Neuronal stem cell (in vitro differentiated cells): ENCODE measurements at regions not wholly inside any gene's neighbourhood (a gene's known extent, or its start where the extent isn't known, plus 50 kb on each side); places are given as distances from the start of the nearest gene placed in this dataset.

Experiments used
- DNase-seq: peaks from one replicate; pipeline ENCODE4 v3.0.0-alpha.2; 2013; ENCODE audit warnings: low spot score
- H2AFZ ChIP-seq: one replicate; pipeline ENCODE4 v1.6.1; 2013; ENCODE audit warnings: mild to moderate bottlenecking, low read length, inconsistent platforms
- H2AK5ac ChIP-seq: 2 replicates; pipeline ENCODE4 v1.6.1; 2013; ENCODE audit warnings: low read depth, mild to moderate bottlenecking, inconsistent platforms, low read length, moderate library complexity, mixed read lengths
- H2BK120ac ChIP-seq: 2 replicates; pipeline ENCODE4 v1.6.1; 2013; ENCODE audit warnings: low read depth, mild to moderate bottlenecking, inconsistent platforms, low read length, moderate library complexity, mixed read lengths
- H2BK12ac ChIP-seq: one replicate; pipeline ENCODE4 v1.6.1; 2013; ENCODE audit warnings: low read length, inconsistent platforms
- H2BK15ac ChIP-seq: 2 replicates; pipeline ENCODE4 v1.6.1; 2013; ENCODE audit warnings: mild to moderate bottlenecking, low read length, inconsistent platforms, mixed read lengths
- H2BK5ac ChIP-seq: one replicate; pipeline ENCODE4 v1.6.1; 2013; ENCODE audit warnings: inconsistent platforms, mild to moderate bottlenecking, low read length, moderate library complexity
- H3K14ac ChIP-seq: one replicate; pipeline ENCODE4 v1.6.1; 2013; ENCODE audit warnings: low read length, inconsistent platforms
- H3K18ac ChIP-seq: 2 replicates; pipeline ENCODE4 v1.6.1; 2013; ENCODE audit warnings: low read length, inconsistent platforms
- H3K23ac ChIP-seq: 2 replicates; pipeline ENCODE4 v1.6.1; 2013; ENCODE audit warnings: low read depth, mild to moderate bottlenecking, mixed read lengths, low read length, inconsistent platforms; ENCODE audit not compliant: poor library complexity
- H3K27ac ChIP-seq: replicated peaks from 3 replicates; pipeline ENCODE4 v1.5.1; 2013; ENCODE audit warnings: low read length, inconsistent platforms
- H3K27me3 ChIP-seq, 3 experiments: 2 replicates each; pipeline ENCODE4 v1.6.1; 2013; ENCODE audit warnings: low read length in 3 of 3, mild to moderate bottlenecking in 2 of 3, inconsistent platforms in 1 of 3, low read depth in 1 of 3, mixed read lengths in 1 of 3, moderate library complexity in 1 of 3; ENCODE audit not compliant: control insufficient read depth in 3 of 3, insufficient read depth in 3 of 3
- H3K36me3 ChIP-seq, 2 donors: replicated peaks in 1 of 2; 2 replicates each; pipeline ENCODE4 v1.6.1; 2013; ENCODE audit warnings: low read length in 2 of 2; ENCODE audit not compliant: control insufficient read depth in 2 of 2, insufficient read depth in 2 of 2
- H3K4ac ChIP-seq: 2 replicates; pipeline ENCODE4 v1.6.1; 2013; ENCODE audit warnings: inconsistent platforms, mild to moderate bottlenecking, low read length, moderate library complexity
- H3K4me1 ChIP-seq, 2 donors: 1 replicate in 1 of 2; 2 replicates in 1 of 2; pipeline ENCODE4 v1.6.1; 2013; ENCODE audit warnings: low read length in 2 of 2, low read depth in 1 of 2; ENCODE audit not compliant: control insufficient read depth in 2 of 2, insufficient read depth in 1 of 2
- H3K4me2 ChIP-seq: one replicate; pipeline ENCODE4 v1.6.1; 2013; ENCODE audit warnings: mild to moderate bottlenecking, low read length, inconsistent platforms; ENCODE audit not compliant: insufficient read depth, poor library complexity, severe bottlenecking
- H3K4me3 ChIP-seq, 2 donors: 2 replicates each; pipeline ENCODE4 v1.5.1; 2013; ENCODE audit warnings: low read length in 2 of 2, mild to moderate bottlenecking in 2 of 2, inconsistent platforms in 1 of 2, moderate library complexity in 1 of 2
- H3K79me1 ChIP-seq: one replicate; pipeline ENCODE4 v1.6.1; 2013; ENCODE audit warnings: low read depth, mild to moderate bottlenecking, inconsistent platforms, low read length, moderate library complexity
- H3K9ac ChIP-seq: one replicate; pipeline ENCODE4 v1.6.1; 2013; ENCODE audit warnings: mild to moderate bottlenecking, low read depth, low read length, inconsistent platforms; ENCODE audit not compliant: poor library complexity
- H3K9me3 ChIP-seq, 2 donors: replicated peaks in 1 of 2; 2 replicates each; pipeline versions ENCODE3 to v1.6.1; 2013; ENCODE audit warnings: low read length in 2 of 2, mild to moderate bottlenecking in 2 of 2, inconsistent platforms in 1 of 2, low read depth in 1 of 2, mixed read lengths in 1 of 2, moderate library complexity in 1 of 2; ENCODE audit not compliant: control insufficient read depth in 2 of 2, insufficient read depth in 1 of 2
- H4K8ac ChIP-seq: one replicate; pipeline ENCODE4 v1.6.1; 2013; ENCODE audit warnings: low read depth, mild to moderate bottlenecking, inconsistent platforms, low read length, moderate library complexity
- H4K91ac ChIP-seq: one replicate; pipeline ENCODE4 v1.6.1; 2013; ENCODE audit warnings: low read length, low read depth, mild to moderate bottlenecking, inconsistent platforms; ENCODE audit not compliant: poor library complexity
- WGBS, 2 donors: extraction: QIAGEN DNeasy Blood & Tissue Kit; methylation state at CpG; one replicate each; pipeline ENCODE4 v1.1.7; 2013; ENCODE audit warnings: missing lambda C conversion rate in 2 of 2, mixed read lengths in 1 of 2; ENCODE audit not compliant: insufficient read length in 2 of 2, insufficient replicate concordance in 1 of 2; ENCODE audit errors: extremely low coverage in 2 of 2; 5-methylcytosine and 5-hydroxymethylcytosine counted together

GRCh38 chr10:130558746-130559546, 422.8 kb downstream of the GLRX3 start:
- no CpG with 5 or more reads among the region's 11 CpGs for WGBS, 2 donors
- H2BK12ac ChIP-seq, result no peak overlapping the region
- no peaks in the 10 kb centered on the region for H3K36me3 ChIP-seq
- no peak overlapping the region for H3K27ac ChIP-seq
- no peak overlapping the region for H2BK5ac ChIP-seq
- no peak overlapping the region for H3K9ac ChIP-seq
- H2BK15ac ChIP-seq, result no peak overlapping the region
- no peak overlapping the region for H3K18ac ChIP-seq
- H3K4me1 ChIP-seq, result no peaks in the 10 kb centered on the region
- no peak overlapping the region for H3K4me2 ChIP-seq
- H3K9me3 ChIP-seq, result no peaks in the 10 kb centered on the region
- no peaks in the 10 kb centered on the region for H3K79me1 ChIP-seq
- no peak overlapping the region for H2AK5ac ChIP-seq
- H4K8ac ChIP-seq, result no peak overlapping the region
- no peak overlapping the region for H3K4ac ChIP-seq
- H3K23ac ChIP-seq, result no peak overlapping the region
- no peak overlapping the region for H3K4me3 ChIP-seq
- no peaks in the 10 kb centered on the region for H3K27me3 ChIP-seq
- no peak overlapping the region for H2AFZ ChIP-seq
- H3K14ac ChIP-seq, result no peak overlapping the region
- no peak overlapping the region for H2BK120ac ChIP-seq
- no peak overlapping the region for H4K91ac ChIP-seq
- DNase-seq, result no peak

- no peak overlapping the region for H3K27ac ChIP-seq
- H4K91ac ChIP-seq, result no peak overlapping the region
- H3K14ac ChIP-seq, result peak overlapping the region; percentile 5
- no peak overlapping the region for H2BK12ac ChIP-seq
- H2BK15ac ChIP-seq, result no peak overlapping the region
- H3K27me3 ChIP-seq, result no peaks in the 10 kb centered on the region
- no peak overlapping the region for H3K4ac ChIP-seq
- H3K9ac ChIP-seq, result no peak overlapping the region
- no peak for DNase-seq
- WGBS, 2 donors, result no CpG with 5 or more reads among the region's 6 CpGs
- H3K4me2 ChIP-seq, result no peak overlapping the region
- no peak overlapping the region for H2AFZ ChIP-seq
- H3K18ac ChIP-seq, result no peak overlapping the region
- no peak overlapping the region for H4K8ac ChIP-seq
- no peaks in the 10 kb centered on the region for H3K9me3 ChIP-seq
- no peaks in the 10 kb centered on the region for H3K36me3 ChIP-seq
- H2BK120ac ChIP-seq, result no peak overlapping the region
- no peak overlapping the region for H2AK5ac ChIP-seq
- no peak overlapping the region for H3K4me3 ChIP-seq
- no peak overlapping the region for H3K23ac ChIP-seq
- no peaks in the 10 kb centered on the region for H3K4me1 ChIP-seq
- no peak overlapping the region for H2BK5ac ChIP-seq
- no peaks in the 10 kb centered on the region for H3K79me1 ChIP-seq
Measured at GRCh38 chr10:130559547-130559880, 423.3 kb downstream of the GLRX3 start.

DNA sequence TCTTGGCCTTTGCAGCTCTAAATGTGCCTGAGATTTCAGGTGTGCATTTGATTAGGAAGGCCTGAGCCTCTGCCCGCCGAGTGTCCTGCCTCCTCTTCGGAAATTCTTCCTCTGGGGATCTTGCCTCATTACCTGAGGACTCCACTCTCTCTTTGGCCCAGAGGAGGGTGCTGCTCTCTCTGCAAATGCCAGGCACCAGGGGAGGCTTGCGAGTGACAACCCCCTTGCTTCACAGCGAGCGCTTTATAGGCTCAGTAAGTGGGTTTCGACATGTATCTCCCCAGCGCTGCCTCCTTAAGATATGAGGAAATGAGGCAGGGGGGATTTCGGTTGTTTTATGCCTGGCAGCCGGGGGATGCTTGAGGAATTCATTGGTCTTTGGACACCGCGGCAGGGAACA, 423.9 kb downstream of the GLRX3 start:
- no peak overlapping the region for H4K91ac ChIP-seq
- no peaks in the 10 kb centered on the region for H3K9me3 ChIP-seq
- H2BK12ac ChIP-seq, result no peak overlapping the region
- H3K4me2 ChIP-seq, result no peak overlapping the region
- DNase-seq, result no peak
- H3K27ac ChIP-seq, result no peak overlapping the region
- no peaks in the 10 kb centered on the region for H3K27me3 ChIP-seq
- no peak overlapping the region for H3K4me3 ChIP-seq
- H2BK15ac ChIP-seq, result no peak overlapping the region
- H3K23ac ChIP-seq, result no peak overlapping the region
- no peak overlapping the region for H3K9ac ChIP-seq
- no peak overlapping the region for H2AK5ac ChIP-seq
- WGBS, 2 donors, result no CpG with 5 or more reads among the region's 12 CpGs
- H3K36me3 ChIP-seq, result no peaks in the 10 kb centered on the region
- no peak overlapping the region for H2BK5ac ChIP-seq
- H3K14ac ChIP-seq, result no peak overlapping the region
- no peak overlapping the region for H4K8ac ChIP-seq
- H3K4me1 ChIP-seq, result no peaks in the 10 kb centered on the region
- H3K4ac ChIP-seq, result no peak overlapping the region
- no peak overlapping the region for H2AFZ ChIP-seq
- no peak overlapping the region for H2BK120ac ChIP-seq
- no peak overlapping the region for H3K18ac ChIP-seq
- H3K79me1 ChIP-seq, result no peaks in the 10 kb centered on the region

- H3K27ac ChIP-seq, result no peak overlapping the region
- H2BK12ac ChIP-seq, result no peak overlapping the region
- H2BK15ac ChIP-seq, result no peak overlapping the region
- peak overlapping the region; percentile 46 for H3K18ac ChIP-seq
- H3K36me3 ChIP-seq, result no peaks in the 10 kb centered on the region
- H3K23ac ChIP-seq, result no peak overlapping the region
- H3K4me3 ChIP-seq, result no peak overlapping the region
- no peak overlapping the region for H3K14ac ChIP-seq
- H3K4ac ChIP-seq, result no peak overlapping the region
- H3K9me3 ChIP-seq, result no peaks in the 10 kb centered on the region
- H2AK5ac ChIP-seq, result no peak overlapping the region
- no peaks in the 10 kb centered on the region for H3K4me1 ChIP-seq
- H2BK120ac ChIP-seq, result no peak overlapping the region
- H2AFZ ChIP-seq, result no peak overlapping the region
- WGBS, 2 donors, result no CpG with 5 or more reads among the region's 8 CpGs
- no peak overlapping the region for H4K91ac ChIP-seq
- DNase-seq, result no peak
- H3K79me1 ChIP-seq, result no peaks in the 10 kb centered on the region
- H2BK5ac ChIP-seq, result no peak overlapping the region
- no peak overlapping the region for H4K8ac ChIP-seq
- H3K27me3 ChIP-seq, result no peaks in the 10 kb centered on the region
- no peak overlapping the region for H3K9ac ChIP-seq
- no peak overlapping the region for H3K4me2 ChIP-seq
Measured at GRCh38 chr10:130560573-130560972, 424.4 kb downstream of the GLRX3 start.
